Astrocyte (in vitro differentiated cells and primary cell): ENCODE measurements at regions not wholly inside any gene's neighbourhood (a gene's known extent, or its start where the extent isn't known, plus 50 kb on each side); places are given as distances from the start of the nearest gene placed in this dataset.

ENCODE experiments used
- EZH2 ChIP-seq: IDR thresholded peaks from 2 replicates; pipeline ENCODE4 v1.6.1; 2012; ENCODE audit warnings: mild to moderate bottlenecking, low read length, inconsistent platforms; ENCODE audit not compliant: insufficient read depth
- TF ChIP-seq, protein P1 (sequence below): IDR thresholded peaks from 2 replicates; pipeline ENCODE4 v1.5.1; 2011; ENCODE audit warnings: low read depth, mild to moderate bottlenecking, inconsistent platforms, low read length, moderate library complexity; ENCODE audit not compliant: insufficient read depth

DNA sequence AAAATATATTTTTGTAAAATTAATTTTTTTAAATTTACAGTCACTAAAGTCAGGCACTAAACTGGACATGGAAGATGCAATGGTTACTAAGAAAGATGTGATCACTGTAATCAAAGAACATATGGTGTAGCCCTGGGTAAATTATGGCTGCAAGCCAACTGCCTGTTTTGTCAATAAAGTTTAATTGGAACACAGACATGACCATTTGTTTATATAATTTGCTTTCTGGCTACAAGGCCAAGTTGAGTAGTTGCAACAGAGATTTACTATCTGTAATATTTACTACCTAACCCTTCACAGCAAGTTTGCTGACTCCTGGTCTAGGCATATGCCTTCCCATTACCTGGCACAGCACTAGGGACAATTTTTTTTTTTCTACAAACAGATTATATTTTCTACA, 448.9 kb downstream of the ADRA2A start:
- TF ChIP-seq, protein P1, sequence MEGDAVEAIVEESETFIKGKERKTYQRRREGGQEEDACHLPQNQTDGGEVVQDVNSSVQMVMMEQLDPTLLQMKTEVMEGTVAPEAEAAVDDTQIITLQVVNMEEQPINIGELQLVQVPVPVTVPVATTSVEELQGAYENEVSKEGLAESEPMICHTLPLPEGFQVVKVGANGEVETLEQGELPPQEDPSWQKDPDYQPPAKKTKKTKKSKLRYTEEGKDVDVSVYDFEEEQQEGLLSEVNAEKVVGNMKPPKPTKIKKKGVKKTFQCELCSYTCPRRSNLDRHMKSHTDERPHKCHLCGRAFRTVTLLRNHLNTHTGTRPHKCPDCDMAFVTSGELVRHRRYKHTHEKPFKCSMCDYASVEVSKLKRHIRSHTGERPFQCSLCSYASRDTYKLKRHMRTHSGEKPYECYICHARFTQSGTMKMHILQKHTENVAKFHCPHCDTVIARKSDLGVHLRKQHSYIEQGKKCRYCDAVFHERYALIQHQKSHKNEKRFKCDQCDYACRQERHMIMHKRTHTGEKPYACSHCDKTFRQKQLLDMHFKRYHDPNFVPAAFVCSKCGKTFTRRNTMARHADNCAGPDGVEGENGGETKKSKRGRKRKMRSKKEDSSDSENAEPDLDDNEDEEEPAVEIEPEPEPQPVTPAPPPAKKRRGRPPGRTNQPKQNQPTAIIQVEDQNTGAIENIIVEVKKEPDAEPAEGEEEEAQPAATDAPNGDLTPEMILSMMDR = no peak
- TF ChIP-seq EZH2 = no peak
